ENCODE measurements at regions not wholly inside any gene's neighbourhood (a gene's known extent, or its start where the extent isn't known, plus 50 kb on each side); places are given as distances from the start of the nearest gene placed in this dataset.

DNA sequence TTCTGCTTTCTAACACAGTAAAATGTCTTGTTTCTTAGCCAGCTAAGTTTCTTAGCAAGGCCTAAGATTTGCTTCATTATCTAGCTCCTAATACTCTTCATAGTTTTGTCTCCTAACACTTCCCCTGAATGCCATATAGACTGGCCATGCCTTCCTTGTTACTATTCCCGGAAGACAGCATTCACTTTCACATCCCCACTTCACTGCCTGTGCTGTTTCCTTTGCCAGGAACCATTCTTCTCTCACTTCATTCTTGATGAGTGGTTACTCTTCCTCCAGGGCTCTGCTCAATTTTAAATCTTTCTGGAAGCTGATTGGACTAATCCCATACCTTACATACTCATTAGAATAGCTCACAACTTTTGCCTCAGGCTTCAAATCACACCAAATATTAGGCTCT is 1510.2 kb upstream of the DDX18 start:
- no peaks in the 10 kb centered on the region for H3K79me1 ChIP-seq (ENCODE audit: low read depth, low read length)
- no peaks in the 10 kb centered on the region for H3K27me3 ChIP-seq (replicated peaks in 1 of 4; ENCODE audit: control insufficient read depth in 3 of 4, extremely low read depth in 1 of 4, insufficient read depth in 3 of 4, low read length in 3 of 4)
- H3K9me3 ChIP-seq (ENCODE audit: insufficient read depth in 2 of 2, low read depth in 1 of 2, low read length in 1 of 2) = no peaks in the 10 kb centered on the region
- H3K23ac ChIP-seq (ENCODE audit: insufficient read length) = no peak overlapping the region
- no peak overlapping the region for H3K4me2 ChIP-seq (ENCODE audit: insufficient read depth in 1 of 2, low read depth in 2 of 2, low read length in 2 of 2)
- H2AFZ ChIP-seq (ENCODE audit: low read length) = no peak overlapping the region
- no peak overlapping the region for H4K5ac ChIP-seq (ENCODE audit: insufficient read length, low read depth, low read length)
- no peak overlapping the region for H2BK12ac ChIP-seq (ENCODE audit: low read depth, low read length)
- CTCF ChIA-PET (ENCODE audit: partially characterized antibody) = no interaction called here
- H3K4me3 ChIP-seq (ENCODE audit: extremely low read depth in 1 of 4, insufficient read depth in 2 of 4, low read depth in 3 of 4, low read length in 4 of 4) = no peak overlapping the region
- FAIRE-seq (no peak), DNase-seq (ENCODE audit: low read depth in 1 of 2, low spot score in 2 of 2) (no peak)
- no peaks in the 10 kb centered on the region for H4K20me1 ChIP-seq (replicated peaks in 1 of 2; ENCODE audit: control insufficient read depth in 1 of 2, insufficient read depth in 2 of 2, low read length in 2 of 2)
- H4K91ac ChIP-seq (replicated peaks; ENCODE audit: insufficient read length, low read length) = no peak overlapping the region
- no peak overlapping the region for H2BK5ac ChIP-seq (ENCODE audit: low read depth, low read length)
- no peak overlapping the region for H4K8ac ChIP-seq (ENCODE audit: extremely low read depth, insufficient read depth, low read length)
- H3K56ac ChIP-seq (replicated peaks; ENCODE audit: insufficient read length, low read depth, low read length) = no peak overlapping the region
- no peaks in the 10 kb centered on the region for H3K23me2 ChIP-seq (ENCODE audit: low read depth, low read length)
- H3K14ac ChIP-seq (ENCODE audit: insufficient read length) = no peak overlapping the region
- H3K4ac ChIP-seq (replicated peaks; ENCODE audit: insufficient read length, low read depth, low read length) = no peak overlapping the region
- H3K18ac ChIP-seq (ENCODE audit: extremely low read depth, low read length) = no peak overlapping the region
- 84% methylated on average over 1 of the region's 1 CpG; no CpG with 5 or more reads in 1 of the 2 experiments for WGBS, 2 experiments (ENCODE audit: extremely low coverage in 1 of 2, insufficient coverage in 1 of 2, insufficient read length in 1 of 2, insufficient replicate concordance in 2 of 2, low coverage in 1 of 2, low lambda C conversion rate in 2 of 2, missing lambda C conversion rate in 1 of 2)
- no peak overlapping the region for H3K27ac ChIP-seq (ENCODE audit: low read depth, low read length)
- H3K4me1 ChIP-seq (replicated peaks in 1 of 4; ENCODE audit: control insufficient read depth in 3 of 4, insufficient read depth in 4 of 4, low read length in 3 of 4) = no peaks in the 10 kb centered on the region
- no peak overlapping the region for H2BK15ac ChIP-seq (ENCODE audit: low read length)
- H3K9ac ChIP-seq (replicated peaks in 1 of 4; ENCODE audit: extremely low read depth in 1 of 4, low read depth in 3 of 4, low read length in 3 of 4) = no peak overlapping the region
- H2BK120ac ChIP-seq (replicated peaks; ENCODE audit: low read depth, low read length) = no peak overlapping the region
- no peaks in the 10 kb centered on the region for H3K36me3 ChIP-seq (ENCODE audit: control insufficient read depth in 2 of 4, insufficient read depth in 4 of 4, low read length in 3 of 4)
- no peak overlapping the region for H2BK20ac ChIP-seq (ENCODE audit: low read length)
- no peaks in the 10 kb centered on the region for H3K79me2 ChIP-seq (ENCODE audit: control insufficient read depth in 1 of 2, insufficient read depth in 2 of 2, low read length in 2 of 2)
- POLR2A ChIA-PET (ENCODE audit: partially characterized antibody) = no interaction called here
- H2AK5ac ChIP-seq (ENCODE audit: low read depth, low read length) = no peak overlapping the region
- TF ChIP-seq ASH2L (IDR thresholded peaks at IDR 0.05; ENCODE audit: low read length) = no peak

Measured in H1 (cell line).